Brain microvascular endothelial cell (primary cell): ENCODE measurements at regions not wholly inside any gene's neighbourhood (a gene's known extent, or its start where the extent isn't known, plus 50 kb on each side); places are given as distances from the start of the nearest gene placed in this dataset.

Experiments used
- DNase-seq: peaks from one replicate; pipeline ENCODE4 v3.0.0-alpha.2; 2020
- H3K27ac ChIP-seq: fragments of 250-450 bp; sonication (Bioruptor Pico); 2 replicates; pipeline ENCODE4 v1.5.1; 2020; ENCODE audit warnings: mild to moderate bottlenecking, moderate library complexity
- H3K27me3 ChIP-seq: fragments of 250-450 bp; sonication (Bioruptor Pico); replicated peaks from 2 replicates; pipeline ENCODE4 v1.5.1; 2020; ENCODE audit warnings: mild to moderate bottlenecking
- H3K36me3 ChIP-seq: fragments of 250-450 bp; sonication (Bioruptor Pico); replicated peaks from 2 replicates; pipeline ENCODE4 v1.5.1; 2020; ENCODE audit warnings: mild to moderate bottlenecking
- H3K4me3 ChIP-seq: 2 replicates; pipeline ENCODE4 v1.5.1; 2011; ENCODE audit warnings: low read depth, mild to moderate bottlenecking, control low read depth, low read length, moderate library complexity
- CTCF ChIP-seq: IDR thresholded peaks from 2 replicates; pipeline ENCODE4 v1.5.1; 2011; ENCODE audit warnings: low read depth, mild to moderate bottlenecking, moderate library complexity, low read length, control low read depth, inconsistent platforms; ENCODE audit errors: missing control alignments
- in situ Hi-C: cut with HindIII; loops from 2 replicates; pipeline ENCODE4 v1.10.0; 2017; ENCODE audit warnings: low sequenced_read_pairs, low pct_ligation_motif_present

DNA sequence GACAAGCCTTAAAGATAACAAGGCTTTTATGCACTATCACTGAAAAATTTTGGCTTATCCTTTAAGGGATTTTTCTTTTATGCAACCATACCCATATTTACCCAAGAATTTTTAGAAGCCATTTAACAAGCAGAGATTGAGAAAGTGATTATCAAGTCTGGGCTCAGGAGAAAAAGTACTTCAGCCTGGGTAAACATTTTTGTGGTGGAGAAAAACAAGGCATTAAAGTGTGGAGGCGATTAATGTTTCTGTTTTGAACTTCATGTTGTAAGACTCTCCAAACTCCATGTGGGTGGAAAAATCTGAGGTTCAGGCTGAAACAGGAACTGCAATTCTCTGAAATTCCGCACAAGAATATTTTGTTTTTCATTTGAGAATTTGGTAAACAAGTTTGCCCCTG is 260.4 kb upstream of the KCNMB2 start:
- TF ChIP-seq CTCF, result no peak
- Histone ChIP-seq H3K27me3 (no peaks in the 10 kb centered on the region), H3K27ac (no peak overlapping the region), H3K36me3 (no peaks in the 10 kb centered on the region), H3K4me3 (no peak overlapping the region)
- in situ Hi-C loops, result no loop called here
- DNase-seq, result no peak

GRCh38 chr3:178277605-178278004 is 258.6 kb upstream of the KCNMB2 start:
- no peaks in the 10 kb centered on the region for H3K27me3 ChIP-seq
- in situ Hi-C loops, result no loop called here
- H3K36me3 ChIP-seq, result no peaks in the 10 kb centered on the region
- TF ChIP-seq CTCF, result no peak
- DNase-seq, result no peak
- H3K27ac ChIP-seq, result no peak overlapping the region
- H3K4me3 ChIP-seq, result no peak overlapping the region

DNA sequence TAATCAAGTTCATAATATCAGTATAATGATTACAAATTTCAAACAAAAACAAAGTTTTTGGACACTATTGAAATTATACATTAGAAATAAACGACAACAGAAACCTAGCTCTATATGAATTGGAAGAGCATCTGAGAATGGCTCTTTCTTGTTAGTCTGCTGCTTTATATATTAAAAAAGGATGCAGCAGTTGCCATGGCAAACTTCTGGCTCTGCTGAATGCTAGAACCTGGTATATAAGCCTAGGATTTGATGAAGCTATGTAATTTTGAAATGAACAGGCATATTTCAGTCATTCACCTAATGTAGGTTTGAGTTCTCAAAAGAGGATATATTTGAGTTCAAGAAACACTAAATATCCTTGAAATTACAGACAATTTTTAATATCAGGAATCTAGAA is 252.7 kb upstream of the KCNMB2 start:
- H3K27ac ChIP-seq, result no peak overlapping the region
- in situ Hi-C loops, result no loop called here
- DNase-seq, result no peak
- H3K36me3 ChIP-seq, result no peaks in the 10 kb centered on the region
- no peak for TF ChIP-seq CTCF
- H3K4me3 ChIP-seq, result no peak overlapping the region
- H3K27me3 ChIP-seq, result no peaks in the 10 kb centered on the region

DNA sequence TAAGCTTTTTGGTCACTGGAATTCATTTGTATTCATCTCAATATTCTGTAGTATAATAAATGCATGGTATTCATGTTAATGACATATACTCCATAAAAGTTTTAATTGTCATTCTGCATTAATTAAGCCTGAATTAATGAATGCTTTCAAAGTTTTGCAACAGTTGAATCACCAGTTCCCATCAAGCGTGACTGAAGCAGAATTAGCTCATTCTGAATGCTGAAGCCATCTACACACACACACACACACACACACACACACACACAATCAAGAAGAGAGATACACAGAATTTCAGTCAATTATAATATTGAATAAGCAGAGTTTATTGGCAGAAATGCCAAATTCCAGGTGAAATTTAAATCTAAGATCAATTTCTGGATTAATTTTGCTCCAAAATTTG is 252.1 kb upstream of the KCNMB2 start:
- TF ChIP-seq CTCF, result no peak

DNA sequence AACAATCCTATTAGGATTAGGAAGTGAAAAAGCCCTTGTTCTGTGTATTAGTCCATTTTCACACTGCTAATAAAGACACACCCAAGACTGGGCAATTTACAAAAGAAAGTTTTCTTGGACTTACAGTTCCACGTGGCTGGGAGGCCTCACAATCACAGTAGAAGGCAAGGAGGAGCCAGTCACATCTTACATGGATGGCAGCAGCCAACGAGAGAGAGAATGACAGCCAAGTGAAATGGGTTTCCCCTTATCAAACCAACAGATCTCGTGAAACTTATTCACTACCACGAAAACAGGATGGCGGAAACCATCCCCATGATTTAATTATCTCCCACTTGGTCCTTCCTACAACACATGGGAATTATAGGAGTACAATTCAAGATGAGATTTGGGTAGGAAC is 248.2 kb upstream of the KCNMB2 start:
- in situ Hi-C loops, result no loop called here
- no peak overlapping the region for H3K4me3 ChIP-seq
- DNase-seq, result no peak
- H3K27ac ChIP-seq, result no peak overlapping the region
- H3K27me3 ChIP-seq, result no peaks in the 10 kb centered on the region
- no peak for TF ChIP-seq CTCF
- no peaks in the 10 kb centered on the region for H3K36me3 ChIP-seq

More for the DNA sequence above, 252.1 kb upstream of the KCNMB2 start:
- in situ Hi-C loops, result no loop called here
- no peak for DNase-seq
- Histone ChIP-seq H3K4me3 (no peak overlapping the region), H3K27ac (no peak overlapping the region), H3K36me3 (no peaks in the 10 kb centered on the region), H3K27me3 (no peaks in the 10 kb centered on the region)

- Histone ChIP-seq H3K27me3 (no peaks in the 10 kb centered on the region), H3K36me3 (no peaks in the 10 kb centered on the region), H3K27ac (no peak overlapping the region), H3K4me3 (no peak overlapping the region)
- in situ Hi-C loops, result no loop called here
- no peak for DNase-seq
- no peak for TF ChIP-seq CTCF
Measured at GRCh38 chr3:178289544-178290160, 246.6 kb upstream of the KCNMB2 start.
